Upper lobe of right lung (tissue), 1 donor: ENCODE measurements at regions not wholly inside any gene's neighbourhood (a gene's known extent, or its start where the extent isn't known, plus 50 kb on each side); places are given as distances from the start of the nearest gene placed in this dataset.
"Not testable (repeated sequence)": the region's sequence is repeated elsewhere in the genome, so short reads cannot be mapped to it uniquely, and the experiment has no call there.

ENCODE experiments used
- ATAC-seq: fragments of 200-7000 bp; cut with Tn5 transposase; one replicate; pipeline ENCODE4 v1.9.1; 2020; ENCODE audit warnings: mild to moderate bottlenecking, moderate library complexity
- DNase-seq: peaks from one replicate; pipeline ENCODE4 v3.0.0-alpha.2; 2020
- H3K27ac ChIP-seq: fragments of 200-600 bp; one replicate; pipeline ENCODE4 v1.8.0; 2022
- H3K27me3 ChIP-seq: fragments of 200-600 bp; one replicate; pipeline ENCODE4 v1.8.0; 2022; ENCODE audit warnings: mild to moderate bottlenecking
- H3K36me3 ChIP-seq: fragments of 200-600 bp; one replicate; pipeline ENCODE4 v1.8.0; 2022
- H3K4me1 ChIP-seq: fragments of 200-600 bp; one replicate; pipeline ENCODE4 v1.8.0; 2022
- H3K4me3 ChIP-seq: fragments of 200-600 bp; one replicate; pipeline ENCODE4 v1.8.0; 2022; ENCODE audit warnings: mild to moderate bottlenecking
- H3K9me3 ChIP-seq: fragments of 200-600 bp; one replicate; pipeline ENCODE4 v1.8.0; 2022
- CTCF ChIP-seq: fragments of 200-600 bp; IDR thresholded peaks from one replicate; pipeline ENCODE4 v1.8.0; 2022; ENCODE audit warnings: antibody characterized with exemption
- intact Hi-C: fragments of 100-400 bp; cut with DNase I; formaldehyde crosslinking; loops from one replicate; pipeline ENCODE4 v1.11.0; 2022
- donor health status: DM: no; HTN: yes; CAD: no; lungs with severe emphysema.

GRCh38 chr5:42242881-42243485, 180.3 kb upstream of the GHR start:
- H3K4me3 ChIP-seq = no peak overlapping the region
- no peak overlapping the region for H3K27ac ChIP-seq
- ATAC-seq = peak; percentile 76
- no peak for DNase-seq
- H3K27me3 ChIP-seq = no peaks in the 10 kb centered on the region
- H3K4me1 ChIP-seq = no peaks in the 10 kb centered on the region
- no peaks in the 10 kb centered on the region for H3K36me3 ChIP-seq
- TF ChIP-seq CTCF = no peak
- intact Hi-C loops = no loop called here
- no peaks in the 10 kb centered on the region for H3K9me3 ChIP-seq

- H3K36me3 ChIP-seq = no peaks in the 10 kb centered on the region
- no peaks in the 10 kb centered on the region for H3K27me3 ChIP-seq
- no peak for TF ChIP-seq CTCF
- no peaks in the 10 kb centered on the region for H3K4me1 ChIP-seq
- DNase-seq (no peak), ATAC-seq (no peak)
- no peaks in the 10 kb centered on the region for H3K9me3 ChIP-seq
- no peak overlapping the region for H3K27ac ChIP-seq
- intact Hi-C loops = no loop called here
- no peak overlapping the region for H3K4me3 ChIP-seq
Observed at GRCh38 chr5:42252306-42252705, 170.9 kb upstream of the GHR start.

GRCh38 chr5:42259914-42260313, 163.3 kb upstream of the GHR start:
- intact Hi-C loops, ATAC-seq, H3K27ac ChIP-seq, DNase-seq, H3K27me3 ChIP-seq, H3K36me3 ChIP-seq, H3K9me3 ChIP-seq, H3K4me1 ChIP-seq, H3K4me3 ChIP-seq: not testable (repeated sequence)

- no peaks in the 10 kb centered on the region for H3K4me1 ChIP-seq
- intact Hi-C loops = no loop called here
Observed at GRCh38 chr5:42267091-42267490, 156.1 kb upstream of the GHR start.

GRCh38 chr5:42268170-42268569, 155.1 kb upstream of the GHR start:
- H3K4me1 ChIP-seq, H3K9me3 ChIP-seq, H3K27ac ChIP-seq, intact Hi-C loops, ATAC-seq, H3K36me3 ChIP-seq, H3K27me3 ChIP-seq, H3K4me3 ChIP-seq, DNase-seq: not testable (repeated sequence)

More at GRCh38 chr5:42267091-42267490, 156.1 kb upstream of the GHR start:
- no peak for DNase-seq
- H3K27me3 ChIP-seq = no peaks in the 10 kb centered on the region
- ATAC-seq = no peak
- H3K27ac ChIP-seq = no peak overlapping the region
- no peak for TF ChIP-seq CTCF
- H3K36me3 ChIP-seq = no peaks in the 10 kb centered on the region
- no peak overlapping the region for H3K4me3 ChIP-seq
- no peaks in the 10 kb centered on the region for H3K9me3 ChIP-seq

- Histone ChIP-seq H3K27ac (no peak overlapping the region), H3K4me3 (no peak overlapping the region), H3K4me1 (no peaks in the 10 kb centered on the region), H3K27me3 (no peaks in the 10 kb centered on the region), H3K9me3 (no peaks in the 10 kb centered on the region), H3K36me3 (no peaks in the 10 kb centered on the region)
- no peak for TF ChIP-seq CTCF
- ATAC-seq (no peak), DNase-seq (no peak)
- intact Hi-C loops = no loop called here
Observed at GRCh38 chr5:42268630-42269029, 154.6 kb upstream of the GHR start.

GRCh38 chr5:42270771-42271170, 152.5 kb upstream of the GHR start:
- Histone ChIP-seq H3K36me3 (no peaks in the 10 kb centered on the region), H3K9me3 (no peaks in the 10 kb centered on the region), H3K4me1 (no peaks in the 10 kb centered on the region), H3K27ac (no peak overlapping the region), H3K27me3 (no peaks in the 10 kb centered on the region), H3K4me3 (no peak overlapping the region)
- intact Hi-C loops = no loop called here
- no peak for ATAC-seq
- no peak for TF ChIP-seq CTCF
- DNase-seq = no peak
